Non-pigmented ciliary epithelial cell (primary cell): ENCODE measurements at regions not wholly inside any gene's neighbourhood (a gene's known extent, or its start where the extent isn't known, plus 50 kb on each side); places are given as distances from the start of the nearest gene placed in this dataset.
A peak's percentile ranks its signal among the peaks of the same experiment; 100 is the strongest.
"Not testable (repeated sequence)": the region's sequence is repeated elsewhere in the genome, so short reads cannot be mapped to it uniquely, and the experiment has no call there.

ENCODE experiments used
- DNase-seq: peaks from one replicate; pipeline ENCODE4 v3.0.0-alpha.2; 2010; ENCODE audit warnings: low read depth

DNA sequence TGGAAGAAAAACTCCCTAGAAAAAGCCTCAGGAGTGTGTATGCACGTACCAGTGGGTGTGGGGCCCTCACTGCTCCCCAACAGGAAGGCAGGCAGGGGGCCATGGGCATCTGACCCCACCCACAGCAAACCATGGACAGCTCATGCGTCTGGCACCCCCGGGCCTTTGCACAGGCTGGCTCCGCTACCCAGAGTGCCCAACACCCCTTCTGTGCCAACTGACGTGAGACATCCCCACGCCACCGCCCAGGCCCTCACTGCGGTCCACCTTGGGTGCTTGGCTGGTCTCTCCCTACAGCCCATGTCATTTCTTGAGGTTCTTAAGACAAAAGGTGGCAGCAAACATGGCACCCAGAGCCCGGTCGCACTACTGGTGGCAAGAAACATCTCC is 91.4 kb downstream of the NCOR2 start:
- DNase-seq, result no peak

DNA sequence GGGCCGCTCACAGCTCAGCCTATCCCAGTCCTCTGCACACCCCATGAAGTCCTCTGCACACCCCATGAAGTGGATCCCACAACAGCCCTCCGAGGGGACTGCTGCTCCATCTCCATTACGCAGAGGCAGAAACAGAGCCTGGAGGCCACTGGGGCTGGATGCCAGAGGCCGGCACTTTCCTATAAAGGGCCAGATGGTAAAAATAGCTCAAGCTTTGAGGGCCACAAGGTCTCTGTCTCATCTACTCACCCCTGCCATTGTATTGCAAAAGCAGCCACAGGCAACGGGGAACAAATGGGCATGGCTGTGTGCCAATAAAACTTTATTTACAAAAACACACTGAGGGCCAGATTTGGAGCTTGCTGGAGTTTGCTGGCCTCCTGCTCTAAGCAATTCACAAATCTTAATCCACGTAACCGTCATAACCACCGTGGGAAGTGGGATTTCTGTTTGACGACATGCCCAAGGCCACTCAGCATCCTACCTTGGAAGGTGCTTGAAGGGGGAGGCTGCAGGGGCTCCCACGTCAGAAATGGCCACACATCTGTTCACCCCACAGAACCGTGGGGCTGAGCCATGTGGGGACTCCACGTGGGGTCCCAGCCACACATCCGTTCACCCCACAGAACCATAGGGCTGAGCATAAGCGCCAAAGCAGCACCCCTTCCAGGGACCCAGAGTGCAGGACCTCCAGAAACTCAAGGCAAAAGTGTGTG is 92.0 kb downstream of the NCOR2 start:
- no peak for DNase-seq

GRCh38 chr12:124474709-124475108 is 92.7 kb downstream of the NCOR2 start:
- no peak for DNase-seq

DNA sequence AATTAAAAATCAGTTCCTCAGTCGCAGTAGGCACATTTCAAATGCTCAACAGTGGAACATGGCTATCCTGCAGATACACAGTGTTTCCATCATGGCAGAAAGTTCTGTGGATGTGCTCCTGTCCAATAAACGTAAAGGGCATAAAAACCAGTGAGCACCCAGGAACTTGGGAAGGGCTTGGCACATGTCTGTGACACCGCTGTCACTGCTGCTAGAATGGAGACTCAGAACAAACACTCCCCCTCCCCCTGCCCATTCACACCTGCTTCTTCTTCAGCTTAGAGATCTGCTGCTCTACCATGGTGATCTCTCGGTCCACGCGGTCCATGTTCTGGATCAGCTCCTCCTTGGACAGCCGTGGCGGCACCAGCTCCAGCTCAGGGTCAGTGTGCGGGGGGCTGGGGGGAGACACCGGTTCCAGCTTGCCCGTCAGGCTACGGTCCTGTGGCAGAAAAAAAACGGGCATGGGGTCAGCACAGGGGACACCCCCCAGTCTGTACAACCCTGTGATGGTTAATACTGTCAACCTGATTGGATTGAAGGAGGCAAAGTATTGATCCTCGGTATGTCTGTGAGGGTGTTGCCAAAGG is 94.6 kb downstream of the NCOR2 start:
- DNase-seq, result no peak

- DNase-seq, result no peak
Measured at GRCh38 chr12:124471828-124472227, 95.6 kb downstream of the NCOR2 start.

GRCh38 chr12:124470806-124471205 is 96.6 kb downstream of the NCOR2 start:
- no peak for DNase-seq

DNA sequence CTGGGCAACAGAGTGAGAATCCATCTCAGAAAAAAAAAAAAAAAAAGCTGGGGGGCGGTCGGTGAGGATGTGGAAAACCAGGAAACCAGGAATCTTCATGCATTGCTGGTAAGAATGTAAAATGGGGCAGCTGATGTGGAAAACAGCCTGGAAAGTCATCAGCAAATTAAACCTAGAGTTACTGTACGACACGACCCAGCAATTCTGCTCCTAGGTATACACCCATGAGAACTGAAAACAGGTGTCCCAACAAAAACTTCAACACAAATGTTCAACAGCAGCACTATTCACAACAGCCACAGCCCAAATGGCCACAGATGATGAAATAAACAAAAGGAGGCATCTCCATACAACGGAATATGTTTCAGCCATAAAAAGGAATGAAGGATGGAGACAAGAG is 97.3 kb downstream of the NCOR2 start:
- no peak for DNase-seq

DNA sequence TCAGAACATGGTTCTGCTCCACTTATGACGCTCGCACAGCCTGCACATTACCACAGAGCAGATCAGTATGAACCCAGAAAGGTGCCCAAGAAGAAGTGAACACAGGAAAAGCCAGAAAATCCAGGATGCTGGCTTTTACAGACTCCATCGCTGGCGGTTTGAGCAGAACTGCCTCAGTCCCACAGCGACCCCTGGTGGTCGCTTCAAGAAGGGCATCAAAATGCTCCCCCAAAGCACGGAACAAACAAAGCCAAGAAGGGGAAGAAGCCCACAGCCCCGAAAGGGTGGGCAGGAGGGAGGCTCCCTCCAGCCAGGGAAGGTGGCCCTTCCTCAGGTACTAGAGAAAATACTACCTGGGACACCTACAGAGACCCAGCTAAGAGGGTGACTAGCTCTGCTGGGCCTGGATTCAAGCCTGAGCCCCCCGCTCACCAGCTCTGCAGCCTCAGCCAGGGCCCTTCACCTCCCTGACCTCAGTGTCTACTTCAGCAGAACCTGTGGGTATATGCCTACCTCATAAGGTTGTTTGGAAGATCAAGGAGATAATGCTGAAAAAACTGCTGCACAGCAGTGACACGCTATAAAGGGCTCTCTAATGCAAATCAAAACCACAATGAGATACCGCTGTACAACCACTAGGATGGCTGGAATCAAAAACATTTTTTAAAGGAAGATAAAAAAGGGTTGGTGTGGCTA is 98.1 kb downstream of the NCOR2 start:
- DNase-seq, result no peak

DNA sequence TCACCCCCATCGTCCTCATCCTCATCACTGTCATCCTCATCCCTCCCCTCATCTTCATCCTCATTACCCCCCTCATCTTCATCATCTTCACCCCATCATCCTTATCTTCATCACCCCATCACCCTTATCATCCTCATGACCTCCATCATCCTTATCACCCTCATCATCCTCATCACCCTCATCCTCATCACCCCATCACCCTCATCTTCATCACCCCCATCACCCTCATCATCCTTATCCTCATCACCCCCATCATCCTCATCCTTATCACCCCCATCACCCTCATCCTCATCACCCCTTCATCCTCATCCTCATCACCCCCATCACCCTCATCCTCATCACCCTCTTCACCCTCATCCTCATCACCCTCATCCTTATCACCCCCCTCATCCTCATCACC is 99.9 kb downstream of the NCOR2 start:
- not testable (repeated sequence) for DNase-seq

DNA sequence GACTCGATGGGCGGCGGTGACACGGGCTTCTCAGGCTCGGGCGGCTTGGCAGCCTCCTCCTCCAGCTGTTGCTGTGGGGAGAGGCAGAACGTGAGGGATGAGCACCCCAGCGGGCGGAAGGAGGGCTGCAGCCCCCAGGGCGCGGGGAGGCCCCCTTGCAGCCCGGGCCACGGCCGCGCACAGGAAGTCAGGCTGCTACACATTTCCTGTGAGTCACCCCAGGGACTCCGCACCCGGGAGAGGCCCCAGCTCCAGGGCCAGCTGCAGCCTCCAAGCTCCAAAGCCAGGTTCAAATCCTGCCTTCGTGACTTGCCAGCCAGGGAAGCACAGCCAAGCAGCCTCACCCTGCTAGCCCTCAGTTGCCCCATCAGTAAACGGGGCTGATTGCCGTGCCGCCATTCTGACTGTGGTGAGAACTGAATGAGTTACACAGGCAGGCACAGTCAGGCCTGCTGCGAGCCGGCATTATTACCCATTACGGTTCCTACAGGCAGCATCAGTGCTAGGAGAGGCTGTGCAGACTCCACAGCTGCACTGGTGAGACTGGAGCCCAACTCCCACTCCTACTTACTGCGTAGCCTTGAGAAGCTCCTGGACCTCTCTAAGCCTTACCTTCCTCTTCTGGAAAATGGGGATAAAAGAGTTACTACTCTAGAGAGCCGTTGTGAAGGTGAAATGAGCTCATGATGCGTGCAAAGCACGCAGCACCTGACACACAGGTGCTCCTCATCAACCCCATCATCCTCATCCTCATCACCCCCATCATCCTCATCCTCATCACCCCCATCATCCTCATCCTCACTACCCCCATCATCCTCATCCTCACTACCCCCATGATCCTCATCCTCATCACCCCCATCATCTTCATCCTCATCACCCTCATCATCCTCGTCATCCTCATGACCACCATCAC is 100.9 kb downstream of the NCOR2 start:
- DNase-seq, result peak; percentile 48

DNA sequence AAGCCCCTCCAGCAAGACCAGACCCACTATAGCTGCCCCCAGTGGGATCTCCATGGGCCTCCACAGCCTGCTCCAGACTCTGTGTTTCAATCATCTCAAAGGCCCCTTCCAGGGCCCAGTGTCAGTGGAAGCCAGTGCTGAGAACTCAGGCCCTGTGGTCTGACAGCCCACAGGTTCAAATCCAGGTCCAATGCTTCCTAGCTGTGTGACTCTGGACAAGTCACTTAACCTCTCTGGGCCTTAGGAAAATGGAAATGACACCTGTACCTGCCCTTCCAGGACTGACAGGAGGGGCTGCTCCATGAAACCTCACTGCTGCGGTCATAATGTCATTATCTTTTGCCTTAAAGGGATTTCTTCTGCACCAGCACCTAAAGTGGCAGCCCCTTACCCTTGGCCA is 101.9 kb downstream of the NCOR2 start:
- no peak for DNase-seq

DNA sequence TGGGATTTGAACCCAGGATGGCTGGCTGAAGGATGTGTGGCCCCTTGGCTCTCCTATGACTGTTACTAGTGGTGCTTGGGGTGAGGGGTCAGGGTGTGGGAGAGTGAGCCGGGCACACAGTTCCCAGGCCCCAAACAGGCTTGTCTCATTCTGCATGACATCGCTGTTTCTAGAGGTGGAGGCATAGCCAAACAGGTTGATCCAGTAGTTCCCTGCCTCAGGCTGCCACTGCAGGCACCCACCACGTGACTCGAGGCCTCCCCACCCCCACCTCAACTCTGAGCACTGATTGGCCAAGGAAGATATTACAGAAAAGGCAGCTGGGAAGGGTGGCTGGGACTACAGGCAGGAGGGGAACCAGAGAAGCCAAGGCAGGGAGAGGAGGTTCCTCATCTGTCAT is 102.6 kb downstream of the NCOR2 start:
- DNase-seq, result no peak

- no peak for DNase-seq
Measured at GRCh38 chr12:124464062-124464461, 103.3 kb downstream of the NCOR2 start.

DNA sequence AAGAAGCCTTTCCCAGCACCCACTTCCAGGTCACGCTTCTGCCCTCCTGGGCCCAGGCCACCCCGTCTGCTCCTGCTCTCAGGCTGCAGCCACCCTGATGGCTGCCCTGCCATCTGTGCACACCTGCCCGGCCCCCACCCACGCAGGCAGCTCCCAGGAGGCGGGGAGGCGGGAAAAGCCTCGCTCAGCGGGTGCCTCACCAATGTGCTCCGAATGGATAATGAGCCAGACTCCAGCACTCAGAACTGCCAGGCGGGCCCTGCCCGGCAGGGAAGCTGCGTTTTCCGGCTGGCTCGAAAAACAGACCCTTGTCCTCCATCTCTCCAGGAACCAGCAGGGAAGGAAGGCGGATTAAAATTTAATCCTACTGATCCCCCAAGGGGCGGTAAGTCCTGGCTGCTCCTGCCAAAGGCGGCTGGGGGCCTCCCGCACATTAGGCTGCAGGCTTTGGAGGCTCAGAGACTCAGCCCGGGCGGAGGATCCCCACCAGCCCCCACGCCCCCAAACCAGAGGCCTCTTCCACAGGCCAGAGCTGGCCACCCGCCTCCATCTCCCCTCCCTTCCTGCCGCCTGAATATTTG is 104.0 kb downstream of the NCOR2 start:
- DNase-seq, result no peak

DNA sequence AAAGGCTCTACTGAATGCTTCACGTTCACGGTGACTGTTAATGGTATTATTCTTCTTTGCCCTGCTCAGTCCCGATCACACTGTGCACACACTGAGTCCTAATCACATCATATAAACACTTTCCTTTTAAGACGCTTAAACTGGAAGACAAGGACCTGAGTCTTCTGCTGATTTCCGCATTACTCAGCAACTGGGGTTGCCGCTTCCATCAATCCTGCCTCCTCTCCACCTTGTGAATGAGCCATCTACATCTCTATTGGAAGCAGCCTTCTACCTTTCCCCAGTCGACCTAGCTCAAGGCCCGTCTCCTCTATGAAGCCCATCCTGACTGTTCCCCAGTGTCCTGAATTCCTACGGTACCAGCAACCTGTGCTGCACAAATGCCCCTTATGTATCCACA is 104.7 kb downstream of the NCOR2 start:
- DNase-seq, result no peak

DNA sequence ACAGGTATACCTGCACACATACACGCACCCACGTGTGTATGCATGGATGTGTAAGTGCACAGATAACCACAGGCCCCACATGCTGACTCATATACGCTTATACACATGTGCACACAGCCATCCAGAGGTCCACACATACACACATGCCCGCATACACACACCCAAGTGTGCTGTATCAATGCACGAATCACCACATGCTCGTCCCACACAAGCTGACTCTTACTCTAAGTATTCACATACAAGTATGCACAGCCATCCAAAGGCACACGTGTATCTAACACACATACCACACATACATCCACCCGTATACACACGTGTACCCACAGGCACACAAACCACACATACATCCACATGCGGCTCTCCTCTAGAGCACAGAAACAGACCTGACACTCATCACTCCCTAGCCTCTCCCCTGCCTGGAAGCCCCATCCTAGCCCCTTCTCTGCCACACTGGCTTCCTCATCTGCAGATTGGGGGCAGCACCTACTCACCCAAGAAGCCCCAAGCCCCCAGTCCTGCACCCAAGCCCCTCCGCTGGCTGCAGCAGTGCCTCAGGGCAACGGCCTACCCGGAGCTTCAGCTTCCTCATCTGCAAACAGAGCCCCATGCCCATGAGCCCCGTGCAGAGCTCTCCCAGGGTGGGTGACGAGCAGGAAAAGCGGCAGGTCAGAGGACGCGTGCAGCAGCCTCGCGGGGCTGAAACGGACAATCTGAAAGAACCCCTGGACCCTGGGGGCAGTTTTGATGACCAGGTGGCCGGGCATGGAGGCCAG is 105.4 kb downstream of the NCOR2 start:
- no peak for DNase-seq

GRCh38 chr12:124461241-124461673 is 106.2 kb downstream of the NCOR2 start:
- DNase-seq, result no peak

GRCh38 chr12:124460771-124461170 is 106.6 kb downstream of the NCOR2 start:
- no peak for DNase-seq

DNA sequence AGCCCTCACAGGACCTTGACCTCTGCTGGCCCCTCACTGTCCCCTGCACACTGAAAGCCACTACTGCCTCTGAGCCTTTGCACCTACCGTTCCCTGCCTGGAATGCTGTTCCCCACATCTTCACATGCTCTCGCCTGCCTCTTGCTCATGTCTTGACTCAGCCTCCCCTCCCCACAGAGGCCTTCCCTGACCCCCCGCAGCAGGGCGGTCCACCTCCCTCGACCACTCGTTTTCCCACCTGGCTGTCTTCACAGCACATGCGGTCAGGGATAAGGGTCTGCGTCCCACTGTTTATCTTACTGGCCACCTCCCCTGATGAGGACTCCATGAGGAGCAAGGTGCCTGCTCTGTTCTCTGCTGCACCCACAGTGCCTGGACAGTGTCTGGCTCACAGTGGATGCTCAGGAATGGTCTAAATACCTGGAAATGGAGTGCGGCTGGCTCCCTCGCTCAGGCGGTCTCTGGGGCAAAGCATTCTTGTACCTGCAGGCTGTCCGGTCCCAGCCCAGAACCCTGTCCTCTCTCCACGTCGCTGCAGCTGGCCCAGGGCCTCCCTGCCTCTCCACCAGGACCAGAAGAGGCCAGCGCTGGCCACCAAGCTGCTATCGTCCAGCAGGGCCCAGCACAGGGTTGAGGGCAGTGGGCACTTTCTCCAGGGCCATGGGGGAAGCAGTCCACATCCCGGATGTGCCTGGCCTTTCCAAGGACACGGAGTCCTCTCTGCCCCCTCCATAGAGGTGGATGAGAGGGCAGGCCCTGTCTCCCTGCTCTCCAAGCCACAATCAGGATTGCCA is 107.4 kb downstream of the NCOR2 start:
- no peak for DNase-seq
